HepG2 (cell line): ENCODE measurements at regions not wholly inside any gene's neighbourhood (a gene's known extent, or its start where the extent isn't known, plus 50 kb on each side); places are given as distances from the start of the nearest gene placed in this dataset.

Experiments
- ATAC-seq: fragments of 200-7000 bp; cut with Tn5 transposase; 3 replicates; pipeline ENCODE4 v1.9.1; 2020; ENCODE audit warnings: mild to moderate bottlenecking, moderate library complexity
- BruUV-seq: library from RNA; stranded (reverse); fragments of 400-500 nt; replicated peaks from 2 replicates; lab custom pipeline; 2021; lab: Mats Ljungman, UMichigan
- CTCF ChIA-PET: fragments of 300-600 bp; formaldehyde crosslinking; extraction: SDS; loops from one replicate; lab custom pipeline; 2021; ENCODE audit warnings: low total read pairs, inconsistent platforms, low intra/inter-chr PET ratio; lab: Yijun Ruan, JAX
- POLR2A ChIA-PET: fragments of 350-600 bp; sonication (Branson Sonifier 250); formaldehyde crosslinking; loops from one replicate; lab custom pipeline; 2020; ENCODE audit warnings: antibody characterized with exemption, inconsistent platforms; lab: Yijun Ruan, JAX
- DNase-seq: peaks from one replicate; pipeline ENCODE4 v3.0.0-alpha.2; 2015; ENCODE audit warnings: low spot score
- FAIRE-seq: peaks from 3 replicates; lab custom pipeline; 2011; peaks lifted over from hg19 to GRCh38; lab: Jason Lieb, UNC
- H2AFZ ChIP-seq: one replicate; pipeline ENCODE4 v1.6.1; 2011; ENCODE audit warnings: low read length, inconsistent platforms
- H3K27ac ChIP-seq: fragments of 300-600 bp; 3 replicates; pipeline ENCODE4 v1.8.0; 2011; ENCODE audit warnings: mixed run types, mild to moderate bottlenecking, mixed read lengths, low read length, inconsistent platforms; ENCODE audit not compliant: insufficient read depth; ENCODE audit errors: extremely low read length
- H3K27me3 ChIP-seq, 2 experiments: fragments of 200-600 bp in 1 of 2; 2 replicates in 1 of 2; 3 replicates in 1 of 2; pipeline versions ENCODE4 v1.6.0 to v1.8.0; 2011; ENCODE audit warnings: low read length in 2 of 2, mild to moderate bottlenecking in 2 of 2, moderate library complexity in 2 of 2, inconsistent platforms in 1 of 2; ENCODE audit not compliant: insufficient read depth in 2 of 2, control insufficient read depth in 1 of 2
- H3K36me3 ChIP-seq, 2 experiments: fragments of 200-600 bp in 1 of 2; replicated peaks in 1 of 2; 2 replicates in 1 of 2; 3 replicates in 1 of 2; pipeline versions ENCODE4 v1.5.1 to v1.8.0; 2011; ENCODE audit warnings: low read length in 2 of 2, inconsistent platforms in 1 of 2; ENCODE audit not compliant: insufficient read depth in 2 of 2, control insufficient read depth in 1 of 2
- H3K4me1 ChIP-seq: 2 replicates; pipeline ENCODE4 v1.5.1; 2012; ENCODE audit warnings: low read length, inconsistent platforms; ENCODE audit not compliant: insufficient read depth
- H3K4me2 ChIP-seq: 2 replicates; pipeline ENCODE4 v1.6.0; 2011; ENCODE audit warnings: low read depth, low read length, inconsistent platforms
- H3K4me3 ChIP-seq, 3 experiments: fragments of 200-600 bp in 1 of 3; sonication (generic), shearing (Covaris generic) in 1 of 3; replicated peaks in 1 of 3; 2 replicates each; pipeline ENCODE4 v1.5.1; 2011 to 2016; ENCODE audit warnings: low read length in 3 of 3, inconsistent platforms in 2 of 3, low read depth in 2 of 3, mild to moderate bottlenecking in 2 of 3, control low read depth in 1 of 3, mixed read lengths in 1 of 3; ENCODE audit not compliant: insufficient read depth in 1 of 3
- H3K79me2 ChIP-seq: one replicate; pipeline ENCODE4 v1.6.1; 2011; ENCODE audit warnings: low read length, inconsistent platforms; ENCODE audit not compliant: insufficient read depth
- H3K9ac ChIP-seq: 2 replicates; pipeline ENCODE4 v1.6.0; 2011; ENCODE audit warnings: mild to moderate bottlenecking, low read depth, low read length, inconsistent platforms; ENCODE audit not compliant: insufficient read depth
- H3K9me3 ChIP-seq: 2 replicates; pipeline ENCODE4 v1.5.1; 2012; ENCODE audit warnings: mild to moderate bottlenecking, low read length
- H4K20me1 ChIP-seq: 2 replicates; pipeline ENCODE4 v1.6.0; 2011; ENCODE audit warnings: inconsistent platforms, mild to moderate bottlenecking, low read length, moderate library complexity; ENCODE audit not compliant: insufficient read depth
- AFF4 ChIP-seq: sonication (generic); formaldehyde crosslinking; IDR thresholded peaks from 2 replicates; pipeline ENCODE4 v1.4.0; 2020; ENCODE audit warnings: missing genetic modification reagents
- REST ChIP-seq, 2 experiments: IDR thresholded peaks; 2 replicates each; pipeline ENCODE4 v1.6.1; 2011 to 2012; ENCODE audit warnings: low read length in 2 of 2, borderline replicate concordance in 1 of 2, low read depth in 1 of 2, mild to moderate bottlenecking in 1 of 2, moderate library complexity in 1 of 2
- ZNF609 ChIP-seq: sonication (generic); formaldehyde crosslinking; IDR thresholded peaks from 2 replicates; pipeline ENCODE4 v1.4.0; 2020; ENCODE audit warnings: mild to moderate bottlenecking, missing genetic modification reagents, borderline replicate concordance
- WGBS: methylation state at CpG from one replicate; pipeline ENCODE4 v1.1.6; 2017; ENCODE audit warnings: low lambda C conversion rate; 5-methylcytosine and 5-hydroxymethylcytosine counted together
- in situ Hi-C: cut with HindIII; loops from 2 replicates; pipeline ENCODE4 v1.10.0; 2017; ENCODE audit warnings: low pct_unique_long_range_greater_than_20kb; ENCODE audit not compliant: extremely low pct_ligation_motif_present
- intact Hi-C: fragments of 100-400 bp; cut with micrococcal nuclease; formaldehyde crosslinking; loops from one replicate; pipeline ENCODE4 v1.10.0; 2022; ENCODE audit not compliant: unreplicated experiment

GRCh38 chr3:82610236-82610635, 848.8 kb upstream of the GBE1 start (continued):
- TF ChIP-seq ZNF609 (CRISPR knock-in tag) (no peak), AFF4 (CRISPR knock-in tag) (no peak)

- H3K9ac ChIP-seq = no peak overlapping the region
- ChIA-PET POLR2A (no interaction called here), CTCF (no interaction called here)
- H3K27ac ChIP-seq = no peak overlapping the region
- no peaks in the 10 kb centered on the region for H3K27me3 ChIP-seq
- no peak for DNase-seq
- 0% methylated on average over 1 of the region's 1 CpG for WGBS
- H3K36me3 ChIP-seq = no peaks in the 10 kb centered on the region
- BruUV-seq = no TSS peak
- H3K79me2 ChIP-seq = no peaks in the 10 kb centered on the region
- in situ Hi-C loops = no loop called here
- no peak for FAIRE-seq
- no peaks in the 10 kb centered on the region for H3K9me3 ChIP-seq
- intact Hi-C loops = no loop called here
- no peaks in the 10 kb centered on the region for H3K4me1 ChIP-seq
- no peak overlapping the region for H3K4me3 ChIP-seq
- ATAC-seq = no peak
- H2AFZ ChIP-seq = no peak overlapping the region
- no peaks in the 10 kb centered on the region for H4K20me1 ChIP-seq
- H3K4me2 ChIP-seq = no peak overlapping the region
- peak in 1 of 2 experiments; percentile 40; a peak in 1 of 4 replicates for TF ChIP-seq REST (IDR thresholded peaks at IDR 0.05; ENCODE audit: borderline replicate concordance in 1 of 2, low read depth in 1 of 2, low read length in 2 of 2)
Measured at GRCh38 chr3:82607391-82607790, 845.9 kb upstream of the GBE1 start.
